ENCODE measurements at regions not wholly inside any gene's neighbourhood (a gene's known extent, or its start where the extent isn't known, plus 50 kb on each side); places are given as distances from the start of the nearest gene placed in this dataset.

- no peak for DNase-seq
Observed at GRCh38 chr3:55218577-55218976, 268.5 kb downstream of the WNT5A start.

DNA sequence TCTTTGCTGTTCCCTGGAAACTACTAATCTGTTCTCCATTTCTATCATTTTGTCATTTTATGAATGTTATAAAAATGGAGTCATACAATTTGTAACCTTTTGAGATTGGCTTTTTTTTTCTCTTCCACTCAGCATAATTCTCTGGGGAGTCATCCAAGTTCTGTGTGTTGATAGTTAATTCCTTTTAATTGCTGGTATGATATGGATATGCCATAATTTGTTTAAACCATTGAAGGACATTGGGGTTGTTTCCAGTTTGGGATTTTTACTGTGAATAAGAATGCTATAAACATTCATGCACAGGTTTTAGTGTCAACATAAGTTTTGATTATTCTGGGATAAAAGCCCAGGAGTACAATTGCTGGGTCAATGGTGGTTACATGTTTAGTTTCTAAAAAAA lies 279.4 kb downstream of the WNT5A start:
- peak; percentile 61 for DNase-seq

GRCh38 chr3:55205990-55206389 lies 278.1 kb upstream of the LRTM1 start:
- DNase-seq: no peak

DNA sequence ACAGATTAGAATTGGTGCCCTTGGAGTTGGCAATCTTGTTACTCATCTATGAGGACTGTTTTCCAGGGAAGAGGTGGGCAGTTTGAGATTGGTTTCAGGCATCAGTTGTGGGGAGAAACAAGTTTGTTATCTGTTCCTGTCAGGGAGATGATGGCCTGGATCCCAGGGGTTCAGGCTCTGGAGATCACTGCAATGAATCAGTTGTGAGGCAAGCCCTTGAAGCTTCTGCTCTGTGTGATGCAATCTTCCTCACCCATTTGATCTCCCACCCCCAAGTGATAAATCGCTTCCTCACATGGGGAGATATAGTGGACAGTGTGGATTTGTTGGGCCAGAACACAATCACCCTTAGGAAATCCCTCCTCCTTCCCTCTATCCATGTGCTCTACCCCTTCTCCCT lies 276.6 kb upstream of the LRTM1 start:
- DNase-seq: no peak

GRCh38 chr3:55203546-55203945 lies 275.7 kb upstream of the LRTM1 start:
- DNase-seq: no peak

GRCh38 chr3:55203006-55203405 lies 275.1 kb upstream of the LRTM1 start:
- DNase-seq: no peak

GRCh38 chr3:55202326-55202725 lies 274.5 kb upstream of the LRTM1 start:
- no peak for DNase-seq

DNA sequence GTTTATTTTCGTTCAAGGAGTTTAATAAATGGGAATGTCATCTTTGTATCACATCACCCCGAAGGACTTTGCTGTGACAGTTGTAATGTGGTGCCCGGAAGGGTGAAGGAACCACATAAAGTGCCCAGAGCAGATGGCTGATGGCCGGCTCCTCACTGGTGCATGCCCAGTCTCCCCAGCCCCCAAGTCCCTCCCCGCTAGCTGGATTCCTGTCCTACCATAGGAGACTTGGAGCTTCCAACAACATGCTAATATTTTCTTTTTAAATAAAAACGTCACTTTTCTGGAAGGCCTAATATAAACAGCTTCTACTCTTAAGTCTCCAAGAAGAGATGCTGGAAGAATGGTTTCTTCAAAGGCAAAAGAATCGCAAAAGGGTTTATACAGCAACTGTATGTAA lies 273.9 kb upstream of the LRTM1 start:
- no peak for DNase-seq

DNA sequence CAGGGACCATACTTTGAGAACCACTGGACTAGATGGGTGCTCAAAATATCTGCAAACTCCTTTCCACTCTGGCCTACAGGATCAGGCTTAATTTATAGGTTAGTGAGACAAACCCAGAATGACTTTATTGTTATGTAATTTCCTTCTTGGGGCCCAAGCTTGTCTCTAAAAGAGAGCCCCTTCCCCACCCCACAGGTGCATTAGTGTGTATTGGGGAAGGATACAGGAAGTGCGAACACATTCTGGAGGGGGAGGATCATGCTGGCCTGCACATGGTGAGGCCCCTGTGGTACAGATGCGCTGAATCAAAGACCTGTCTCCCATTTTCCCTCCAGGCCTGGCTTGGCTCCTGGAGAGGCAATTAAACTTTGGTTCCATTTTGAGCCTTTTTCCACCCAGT lies 273.0 kb upstream of the LRTM1 start:
- no peak for DNase-seq

DNA sequence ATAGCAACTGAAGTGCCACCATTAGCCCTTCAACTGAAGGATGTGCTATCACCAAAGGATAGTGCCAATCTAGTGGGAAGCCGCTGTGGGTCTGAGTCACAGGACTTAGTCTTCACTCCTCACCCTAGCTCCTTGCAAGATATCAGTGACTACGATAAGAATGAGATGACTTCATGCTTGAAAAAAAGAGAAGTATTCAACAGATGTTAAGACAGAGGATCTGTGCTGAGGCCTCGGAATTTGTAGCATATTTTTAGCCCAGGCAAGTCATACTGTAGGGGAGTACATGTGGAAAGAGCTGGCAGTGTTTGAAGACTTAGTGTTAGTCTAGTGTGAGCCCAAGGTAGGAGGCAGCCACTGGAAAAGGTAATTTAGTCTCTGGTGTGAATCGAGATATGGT lies 270.7 kb upstream of the LRTM1 start:
- DNase-seq: no peak

GRCh38 chr3:55197021-55197420 lies 269.2 kb upstream of the LRTM1 start:
- no peak for DNase-seq

DNA sequence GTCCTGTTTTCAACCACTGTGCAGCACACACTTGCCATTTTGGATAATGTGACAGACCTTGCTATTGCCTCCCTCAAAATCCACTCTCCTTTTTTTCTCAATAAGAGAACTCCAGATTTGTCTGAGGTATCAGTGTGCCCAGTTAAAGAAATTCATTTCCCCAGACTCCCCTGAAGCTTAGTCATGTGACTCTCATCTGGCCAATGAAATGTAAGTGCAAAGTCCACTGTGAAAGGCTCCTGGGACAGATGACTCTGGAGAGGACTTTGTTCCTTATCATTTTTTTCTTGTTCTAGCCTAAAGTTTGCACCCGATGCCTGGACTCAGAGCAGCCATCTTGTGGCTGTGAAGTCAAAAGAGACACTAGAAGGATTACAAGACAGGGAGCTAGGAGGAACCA lies 268.6 kb upstream of the LRTM1 start:
- no peak for DNase-seq

GRCh38 chr3:55194376-55194775 lies 266.5 kb upstream of the LRTM1 start:
- DNase-seq: no peak

- no peak for DNase-seq
Observed at GRCh38 chr3:55191911-55192775, 264.3 kb upstream of the LRTM1 start.

DNA sequence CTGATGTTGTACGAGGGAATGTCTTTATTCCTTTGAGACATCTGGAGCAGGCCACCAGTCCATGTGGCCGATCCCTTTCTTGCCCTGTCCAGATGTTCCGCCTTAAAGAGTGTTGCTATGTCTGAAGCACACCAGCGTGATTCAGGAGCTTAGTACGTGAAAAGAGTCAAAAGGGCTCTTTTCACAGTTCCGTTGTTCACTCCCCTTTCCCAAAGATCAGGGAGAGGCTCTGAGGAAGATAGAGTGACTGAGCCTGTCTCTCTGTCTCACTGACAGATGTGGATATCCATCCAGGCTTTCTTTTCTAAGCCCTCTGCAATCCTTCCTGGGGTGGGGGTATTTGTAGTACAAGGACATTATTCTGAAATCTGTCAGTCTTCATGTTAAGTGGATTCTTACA lies 262.5 kb upstream of the LRTM1 start:
- no peak for DNase-seq

- DNase-seq: no peak
Observed at GRCh38 chr3:55189359-55189801, 261.5 kb upstream of the LRTM1 start.

DNA sequence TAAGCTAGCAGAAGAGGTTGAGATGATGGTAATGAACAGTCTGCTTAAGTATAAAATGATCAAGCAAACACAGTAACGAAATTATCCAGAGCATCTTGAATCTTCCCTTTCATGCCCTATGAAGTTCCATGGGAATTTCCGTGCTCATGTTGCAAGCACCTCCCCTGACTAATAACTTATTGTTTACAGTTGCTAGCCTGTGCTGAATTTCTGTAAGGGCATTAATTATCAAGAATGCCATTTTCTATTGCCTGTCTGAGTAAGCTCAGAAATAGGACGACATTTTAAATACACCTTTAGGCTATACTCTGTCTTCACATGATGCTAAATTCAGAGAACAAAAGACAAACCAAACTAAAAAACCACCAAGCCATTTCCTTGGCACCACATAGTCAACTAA lies 257.5 kb upstream of the LRTM1 start:
- no peak for DNase-seq

DNA sequence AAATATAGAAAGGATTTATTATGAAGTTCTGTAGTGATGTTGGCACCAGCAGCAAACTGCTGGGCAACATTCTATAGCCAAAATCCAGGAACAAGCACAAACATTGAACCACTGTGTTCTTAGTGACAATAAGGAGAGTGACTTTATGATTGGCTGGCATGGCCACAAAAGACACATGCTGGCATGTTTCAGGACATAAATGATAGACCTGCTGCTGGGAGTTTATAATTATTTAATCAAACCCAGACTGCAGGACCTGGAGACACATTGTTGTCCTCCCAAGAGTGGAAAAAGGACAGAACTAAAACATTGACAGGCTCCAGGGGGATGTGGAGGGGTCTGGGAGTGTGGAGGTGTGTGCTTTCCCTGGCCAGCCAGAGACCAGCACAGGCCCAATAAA lies 255.3 kb upstream of the LRTM1 start:
- peak; percentile 58 for DNase-seq

DNA sequence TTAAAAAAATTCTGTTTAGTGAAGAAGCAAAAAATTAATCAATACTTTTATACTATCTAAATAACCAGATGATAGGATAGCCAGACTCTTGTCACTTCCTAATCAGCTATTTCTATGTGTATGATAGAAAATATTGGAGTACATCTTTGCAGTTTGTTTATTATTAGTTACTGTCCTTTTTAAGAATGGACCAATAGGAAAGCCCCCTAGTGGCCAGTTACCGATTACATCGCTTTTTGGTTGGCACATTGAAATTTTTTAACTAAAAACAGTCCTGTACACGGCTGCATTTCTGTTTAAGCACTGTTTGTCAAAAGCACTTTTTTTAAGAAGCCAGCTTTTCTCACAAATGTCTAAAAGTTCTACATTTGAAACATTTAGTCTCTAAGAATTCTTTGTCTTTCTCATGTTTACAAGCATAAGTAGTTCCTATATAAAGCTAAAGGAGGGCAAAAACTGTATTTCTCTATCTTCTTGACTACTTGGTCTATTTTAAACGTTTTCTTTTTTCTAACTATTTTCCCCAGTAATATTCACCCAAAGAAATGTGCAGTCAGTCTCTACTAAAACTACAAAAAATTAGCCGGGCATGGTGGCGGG lies 253.2 kb upstream of the LRTM1 start:
- no peak for DNase-seq

- DNase-seq: no peak
Observed at GRCh38 chr3:55180161-55180560, 252.3 kb upstream of the LRTM1 start.

- DNase-seq: no peak
Observed at GRCh38 chr3:55178336-55178735, 250.5 kb upstream of the LRTM1 start.

- DNase-seq: no peak
Observed at GRCh38 chr3:55177749-55178148, 249.9 kb upstream of the LRTM1 start.

- DNase-seq: no peak
Observed at GRCh38 chr3:55175423-55175822, 247.6 kb upstream of the LRTM1 start.

DNA sequence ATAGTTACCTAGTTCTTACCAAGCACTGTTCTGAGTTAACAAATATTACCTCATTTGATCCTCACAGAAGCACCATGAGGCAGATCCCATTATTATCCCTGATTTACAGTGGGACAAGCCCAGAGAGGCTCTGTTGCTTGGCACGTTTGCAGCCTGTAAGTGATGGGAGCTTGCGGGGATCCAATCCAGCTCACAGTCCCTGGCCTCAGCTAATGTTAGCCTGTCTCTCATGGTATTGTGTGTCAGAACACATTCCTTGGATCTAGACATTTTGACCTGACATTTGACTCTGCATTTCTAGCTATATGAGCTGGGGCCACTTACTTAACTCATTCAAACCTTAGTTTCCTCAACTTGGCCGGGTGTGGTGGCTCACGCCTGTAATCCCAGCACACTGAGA lies 246.9 kb upstream of the LRTM1 start:
- no peak for DNase-seq

DNA sequence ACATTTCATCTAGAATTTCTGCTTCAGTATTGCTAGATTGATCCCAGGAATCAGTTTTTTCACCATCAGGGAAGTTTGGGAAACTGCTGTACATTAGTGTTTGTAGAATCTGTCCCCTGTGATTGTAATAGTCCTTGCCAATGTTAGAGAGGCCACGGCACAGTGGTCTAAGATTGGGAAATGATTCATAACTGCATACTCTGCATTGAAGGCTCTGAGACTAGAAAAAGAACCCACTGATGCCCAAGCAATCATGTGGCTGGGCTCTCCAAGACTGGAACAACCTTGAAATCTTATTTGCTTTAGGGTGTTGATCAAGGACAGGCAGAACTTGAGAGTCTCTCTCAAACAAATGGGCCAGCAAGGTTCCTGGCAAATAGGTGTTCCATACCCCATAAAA lies 245.6 kb upstream of the LRTM1 start:
- no peak for DNase-seq
